H1 (cell line): ENCODE measurements at regions not wholly inside any gene's neighbourhood (a gene's known extent, or its start where the extent isn't known, plus 50 kb on each side); places are given as distances from the start of the nearest gene placed in this dataset.

Experiments used
- CTCF ChIA-PET: fragments of 300-600 bp; sonication (Branson Sonifier 250); formaldehyde crosslinking; loops from one replicate; lab custom pipeline; 2021; ENCODE audit not compliant: partially characterized antibody; lab: Charles Lee
- POLR2A ChIA-PET: fragments of 300-600 bp; sonication (Branson Sonifier 250); formaldehyde crosslinking; loops from one replicate; lab custom pipeline; 2021; ENCODE audit warnings: inconsistent platforms; ENCODE audit not compliant: partially characterized antibody; lab: Charles Lee
- DNase-seq, 2 experiments: peaks; one replicate each; pipeline versions ENCODE4 v3.0.0 to v3.0.0-alpha.2; 2010 to 2022; ENCODE audit warnings: low spot score in 2 of 2, low read depth in 1 of 2, mixed read lengths in 1 of 2
- FAIRE-seq: peaks from 2 replicates; lab custom pipeline; 2011; peaks lifted over from hg19 to GRCh38; lab: Jason Lieb, UNC
- H2AFZ ChIP-seq: 2 replicates; pipeline ENCODE4 v1.8.1; 2012; ENCODE audit warnings: low read length, inconsistent platforms
- H2AK5ac ChIP-seq: 2 replicates; pipeline ENCODE4 v1.6.1; 2013; ENCODE audit warnings: low read depth, low read length
- H2BK120ac ChIP-seq: replicated peaks from 2 replicates; pipeline ENCODE3; 2013; ENCODE audit warnings: low read depth, low read length, inconsistent platforms
- H2BK12ac ChIP-seq: 2 replicates; pipeline ENCODE4 v1.6.1; 2013; ENCODE audit warnings: low read depth, low read length
- H2BK15ac ChIP-seq: 2 replicates; pipeline ENCODE4 v1.6.1; 2013; ENCODE audit warnings: low read length
- H2BK20ac ChIP-seq: 2 replicates; pipeline ENCODE4 v1.6.1; 2013; ENCODE audit warnings: low read length
- H2BK5ac ChIP-seq: 2 replicates; pipeline ENCODE4 v1.6.1; 2013; ENCODE audit warnings: low read depth, low read length
- H3K14ac ChIP-seq: 2 replicates; pipeline ENCODE4 v1.6.1; 2013; ENCODE audit warnings: inconsistent platforms; ENCODE audit not compliant: insufficient read length
- H3K18ac ChIP-seq: 2 replicates; pipeline ENCODE4 v1.6.1; 2013; ENCODE audit warnings: low read length; ENCODE audit errors: extremely low read depth
- H3K23ac ChIP-seq: 2 replicates; pipeline ENCODE4 v1.6.1; 2013; ENCODE audit warnings: inconsistent platforms; ENCODE audit not compliant: insufficient read length
- H3K23me2 ChIP-seq: 2 replicates; pipeline ENCODE4 v1.6.1; 2013; ENCODE audit warnings: low read depth, low read length
- H3K27ac ChIP-seq: 2 replicates; pipeline ENCODE4 v1.6.1; 2011; ENCODE audit warnings: low read depth, low read length, inconsistent platforms
- H3K27me3 ChIP-seq, 4 experiments: replicated peaks in 1 of 4; 1 replicate in 1 of 4; 2 replicates in 3 of 4; pipeline versions ENCODE4 v1.6.1 to v1.8.1; 2011 to 2013; ENCODE audit warnings: low read length in 3 of 4, mild to moderate bottlenecking in 3 of 4, inconsistent platforms in 2 of 4, mixed read lengths in 2 of 4, moderate library complexity in 1 of 4; ENCODE audit not compliant: control insufficient read depth in 3 of 4, insufficient read depth in 3 of 4; ENCODE audit errors: extremely low read depth in 1 of 4
- H3K36me3 ChIP-seq, 4 experiments: 2 replicates each; pipeline versions ENCODE4 v1.6.1 to v1.8.1; 2011 to 2013; ENCODE audit warnings: mild to moderate bottlenecking in 4 of 4, low read length in 3 of 4, moderate library complexity in 2 of 4, control low read depth in 1 of 4, inconsistent platforms in 1 of 4; ENCODE audit not compliant: insufficient read depth in 4 of 4, control insufficient read depth in 2 of 4
- H3K4ac ChIP-seq: replicated peaks from 2 replicates; pipeline ENCODE3; 2013; ENCODE audit warnings: low read length, low read depth, mixed read lengths, inconsistent platforms; ENCODE audit not compliant: insufficient read length
- H3K4me1 ChIP-seq, 4 experiments: replicated peaks in 1 of 4; 1 replicate in 1 of 4; 2 replicates in 3 of 4; pipeline versions ENCODE4 v1.6.1 to v1.8.1; 2011 to 2013; ENCODE audit warnings: low read length in 3 of 4, inconsistent platforms in 2 of 4, mixed read lengths in 1 of 4; ENCODE audit not compliant: insufficient read depth in 4 of 4, control insufficient read depth in 3 of 4
- H3K4me2 ChIP-seq, 2 experiments: 2 replicates each; pipeline versions ENCODE4 v1.6.1 to v1.8.1; 2011 to 2013; ENCODE audit warnings: low read depth in 2 of 2, low read length in 2 of 2, control low read depth in 1 of 2, inconsistent platforms in 1 of 2, mild to moderate bottlenecking in 1 of 2; ENCODE audit not compliant: insufficient read depth in 1 of 2
- H3K4me3 ChIP-seq, 4 experiments: fragments of 200-600, 300-600 bp in 1 of 4; sonication (generic), shearing (Covaris generic), sonication (Bioruptor Twin) in 1 of 4; 2 replicates each; pipeline versions ENCODE4 v1.5.1 to v1.8.1; 2011 to 2016; ENCODE audit warnings: low read length in 4 of 4, low read depth in 3 of 4, control low read depth in 2 of 4, inconsistent platforms in 2 of 4, mild to moderate bottlenecking in 2 of 4, mixed read lengths in 1 of 4, moderate library complexity in 1 of 4; ENCODE audit not compliant: insufficient read depth in 2 of 4; ENCODE audit errors: extremely low read depth in 1 of 4
- H3K56ac ChIP-seq: replicated peaks from 2 replicates; pipeline ENCODE3; 2013; ENCODE audit warnings: low read depth, mild to moderate bottlenecking, mixed read lengths, low read length, inconsistent platforms; ENCODE audit not compliant: insufficient read length
- H3K79me1 ChIP-seq: 2 replicates; pipeline ENCODE4 v1.6.1; 2013; ENCODE audit warnings: low read depth, low read length, control low read depth
- H3K79me2 ChIP-seq, 2 experiments: 2 replicates each; pipeline versions ENCODE4 v1.6.1 to v1.8.1; 2012 to 2013; ENCODE audit warnings: low read length in 2 of 2, mild to moderate bottlenecking in 2 of 2, inconsistent platforms in 1 of 2; ENCODE audit not compliant: insufficient read depth in 2 of 2, control insufficient read depth in 1 of 2
- H3K9ac ChIP-seq, 4 experiments: replicated peaks in 1 of 4; 1 replicate in 1 of 4; 2 replicates in 3 of 4; pipeline versions ENCODE4 v1.6.1 to v1.8.1; 2011 to 2013; ENCODE audit warnings: low read depth in 3 of 4, low read length in 3 of 4, control low read depth in 2 of 4, mild to moderate bottlenecking in 2 of 4, moderate library complexity in 2 of 4, inconsistent platforms in 1 of 4; ENCODE audit errors: extremely low read depth in 1 of 4
- H3K9me3 ChIP-seq, 2 experiments: 2 replicates each; pipeline versions ENCODE4 v1.6.1 to v1.8.1; 2012 to 2013; ENCODE audit warnings: mild to moderate bottlenecking in 2 of 2, moderate library complexity in 2 of 2, control low read depth in 1 of 2, inconsistent platforms in 1 of 2, low read depth in 1 of 2, low read length in 1 of 2, mixed read lengths in 1 of 2; ENCODE audit not compliant: insufficient read depth in 2 of 2
- H4K20me1 ChIP-seq, 2 experiments: replicated peaks in 1 of 2; 2 replicates each; pipeline versions ENCODE3 to v1.8.1; 2011 to 2013; ENCODE audit warnings: inconsistent platforms in 2 of 2, low read length in 2 of 2, mild to moderate bottlenecking in 1 of 2; ENCODE audit not compliant: insufficient read depth in 2 of 2, control insufficient read depth in 1 of 2
- H4K5ac ChIP-seq: 2 replicates; pipeline ENCODE4 v1.6.1; 2013; ENCODE audit warnings: low read length, low read depth, mixed read lengths, inconsistent platforms; ENCODE audit not compliant: insufficient read length
- H4K8ac ChIP-seq: 2 replicates; pipeline ENCODE4 v1.8.0; 2013; ENCODE audit warnings: mild to moderate bottlenecking, moderate library complexity, low read length, inconsistent platforms; ENCODE audit not compliant: insufficient read depth; ENCODE audit errors: extremely low read depth
- H4K91ac ChIP-seq: replicated peaks from 2 replicates; pipeline ENCODE3; 2013; ENCODE audit warnings: low read length, mixed read lengths, inconsistent platforms; ENCODE audit not compliant: insufficient read length
- CBX8 ChIP-seq: fragments of 300-800, 300-1000 bp; sonication (generic); IDR thresholded peaks from 2 replicates; pipeline ENCODE4 v1.7.1; 2016; ENCODE audit warnings: low read depth, low read length, borderline replicate concordance
- FOSL1 ChIP-seq: IDR thresholded peaks from 2 replicates; pipeline ENCODE4 v1.6.1; 2011; ENCODE audit warnings: mild to moderate bottlenecking, low read depth, low read length, moderate library complexity; ENCODE audit not compliant: insufficient read depth
- JUN ChIP-seq: IDR thresholded peaks from 2 replicates; pipeline ENCODE4 v1.6.1; 2011; ENCODE audit warnings: low read depth, mild to moderate bottlenecking, improper control_type of control experiment, low read length
- JUND ChIP-seq: IDR thresholded peaks from 2 replicates; pipeline ENCODE4 v1.6.1; 2011; ENCODE audit warnings: mild to moderate bottlenecking, improper control_type of control experiment, low read length
- NANOG ChIP-seq: IDR thresholded peaks from 2 replicates; pipeline ENCODE4 v1.6.1; 2011; ENCODE audit warnings: low read length, low read depth, mild to moderate bottlenecking, inconsistent platforms; ENCODE audit not compliant: insufficient read depth, poor library complexity, severe bottlenecking
- SAP30 ChIP-seq: fragments of 300-600 bp; sonication (generic); IDR thresholded peaks from 2 replicates; pipeline ENCODE4 v1.7.1; 2012; ENCODE audit warnings: low read length, moderate library complexity, mild to moderate bottlenecking, inconsistent platforms; ENCODE audit not compliant: insufficient read depth, insufficient replicate concordance
- WGBS, 2 experiments: shearing (Covaris generic) in 1 of 2; methylation state at CpG; one replicate each; pipeline versions ENCODE4 v1.1.6 to v1.1.7; 2013 to 2015; ENCODE audit warnings: low lambda C conversion rate in 2 of 2, mixed read lengths in 2 of 2, inconsistent platforms in 1 of 2, low coverage in 1 of 2, missing lambda C conversion rate in 1 of 2; ENCODE audit not compliant: insufficient replicate concordance in 2 of 2, insufficient coverage in 1 of 2, insufficient read length in 1 of 2; ENCODE audit errors: extremely low coverage in 1 of 2, missing lambda C conversion rate in 1 of 2; 5-methylcytosine and 5-hydroxymethylcytosine counted together

DNA sequence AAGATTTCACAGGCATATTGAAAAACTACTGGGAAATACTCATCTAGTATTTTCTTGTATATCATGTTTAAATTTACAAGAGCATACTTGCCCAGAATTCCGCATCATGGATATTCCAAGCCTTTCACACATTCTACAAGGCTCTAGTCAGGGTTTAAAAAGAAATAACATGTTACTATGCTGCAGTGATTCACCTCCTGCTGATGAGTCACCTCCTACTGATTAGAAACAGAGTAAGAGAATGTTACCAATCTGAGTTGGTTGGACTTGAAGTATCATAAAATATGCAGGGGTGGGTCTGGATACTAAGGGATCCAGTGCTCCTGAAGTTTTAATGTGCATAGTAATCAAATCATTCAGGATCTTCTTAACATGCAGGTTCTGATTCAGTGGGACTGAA is 192.0 kb upstream of the ANK2 start:
- no peak overlapping the region for H3K56ac ChIP-seq
- TF ChIP-seq SAP30 = no peak
- no peak for TF ChIP-seq FOSL1
- TF ChIP-seq JUN = no peak
- TF ChIP-seq NANOG = no peak
- peak; percentile 57; the same call in 1 of the 2 replicates for TF ChIP-seq JUND
- no peak for TF ChIP-seq CBX8
- POLR2A ChIA-PET = no interaction called here
- no peak overlapping the region for H3K18ac ChIP-seq
- H3K27ac ChIP-seq = no peak overlapping the region
- CTCF ChIA-PET = no interaction called here
- H3K4me1 ChIP-seq = peaks cover 0 to 22% (median 16%) of the 10 kb centered on the region in 4 experiments; a peak in 6 of 7 replicates
- no peak overlapping the region for H2BK120ac ChIP-seq
- no peak overlapping the region for H2BK12ac ChIP-seq
- H2BK5ac ChIP-seq = no peak overlapping the region
- no peaks in the 10 kb centered on the region for H3K79me1 ChIP-seq
- peak overlapping the region; percentile 71 for H4K5ac ChIP-seq
- H2AK5ac ChIP-seq = no peak overlapping the region
- no peak overlapping the region for H4K8ac ChIP-seq
- H3K36me3 ChIP-seq = no peaks in the 10 kb centered on the region
- no peak overlapping the region for H4K91ac ChIP-seq
- no peaks in the 10 kb centered on the region for H3K9me3 ChIP-seq
- H3K23me2 ChIP-seq = no peaks in the 10 kb centered on the region; the same call in 1 of the 2 replicates
- H3K23ac ChIP-seq = no peak overlapping the region
- no peak overlapping the region for H2AFZ ChIP-seq
- no peak for DNase-seq
- no peak overlapping the region for H3K4me2 ChIP-seq
- no peak overlapping the region for H2BK15ac ChIP-seq
- H3K4me3 ChIP-seq = no peak overlapping the region
- no peak for FAIRE-seq
- no peak overlapping the region for H3K9ac ChIP-seq
- H3K79me2 ChIP-seq = peaks cover 0 to 11% of the 10 kb centered on the region in 2 experiments; a peak in 1 of 4 replicates
- no peaks in the 10 kb centered on the region for H4K20me1 ChIP-seq
- H3K14ac ChIP-seq = no peak overlapping the region
- H2BK20ac ChIP-seq = no peak overlapping the region
- no peak overlapping the region for H3K4ac ChIP-seq
- no peaks in the 10 kb centered on the region for H3K27me3 ChIP-seq
- WGBS, 2 experiments = 77% methylated on average over 1 of the region's 1 CpG; no CpG with 5 or more reads in 1 of the 2 experiments
